Kidney capillary endothelial cell (primary cell): ENCODE measurements at regions not wholly inside any gene's neighbourhood (a gene's known extent, or its start where the extent isn't known, plus 50 kb on each side); places are given as distances from the start of the nearest gene placed in this dataset.
"Not testable (repeated sequence)": the region's sequence is repeated elsewhere in the genome, so short reads cannot be mapped to it uniquely, and the experiment has no call there.

Experiments
- DNase-seq: peaks from one replicate; pipeline ENCODE4 v3.0.0-alpha.2; 2018; ENCODE audit warnings: low spot score

DNA sequence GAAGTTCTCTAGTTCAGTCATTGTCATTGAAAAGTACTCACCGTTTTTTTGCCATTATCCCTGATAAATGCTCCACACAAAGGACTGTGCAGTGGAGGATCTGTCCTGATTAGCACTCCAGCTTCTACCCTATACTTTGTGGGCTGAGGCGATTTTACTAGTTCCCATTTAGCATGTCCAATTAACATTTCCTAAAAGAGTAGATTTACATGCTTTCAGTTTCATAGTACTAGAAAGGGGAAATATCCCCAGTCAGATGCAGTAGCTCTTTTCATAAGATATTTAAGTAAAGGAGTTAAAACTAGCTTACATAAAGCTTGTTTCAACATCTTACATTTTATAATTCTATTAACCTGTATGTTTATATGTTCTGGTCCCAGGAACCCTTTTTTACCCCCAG, 144.9 kb upstream of the APOOL start:
- DNase-seq: not testable (repeated sequence)

DNA sequence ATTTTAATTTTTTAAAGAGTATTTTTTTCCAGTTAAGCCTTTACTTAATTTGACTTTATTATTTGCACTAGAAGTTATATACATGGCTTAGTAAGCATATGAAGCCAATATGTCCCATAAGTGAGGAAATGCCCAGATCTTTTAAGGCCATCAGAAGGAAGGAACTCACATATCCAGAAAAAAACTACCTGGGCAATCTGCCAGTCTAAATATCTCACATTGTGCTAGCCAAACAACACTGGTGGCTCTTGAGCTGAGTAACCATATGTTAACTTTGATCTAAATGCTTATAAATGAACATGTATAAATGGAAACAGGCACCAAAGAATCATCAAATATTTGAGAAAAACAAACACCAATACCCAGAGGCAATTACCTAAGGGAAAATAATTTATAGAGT, 138.6 kb upstream of the APOOL start:
- no peak for DNase-seq

GRCh38 chrX:84870281-84870680, 133.4 kb upstream of the APOOL start:
- DNase-seq: not testable (repeated sequence)

DNA sequence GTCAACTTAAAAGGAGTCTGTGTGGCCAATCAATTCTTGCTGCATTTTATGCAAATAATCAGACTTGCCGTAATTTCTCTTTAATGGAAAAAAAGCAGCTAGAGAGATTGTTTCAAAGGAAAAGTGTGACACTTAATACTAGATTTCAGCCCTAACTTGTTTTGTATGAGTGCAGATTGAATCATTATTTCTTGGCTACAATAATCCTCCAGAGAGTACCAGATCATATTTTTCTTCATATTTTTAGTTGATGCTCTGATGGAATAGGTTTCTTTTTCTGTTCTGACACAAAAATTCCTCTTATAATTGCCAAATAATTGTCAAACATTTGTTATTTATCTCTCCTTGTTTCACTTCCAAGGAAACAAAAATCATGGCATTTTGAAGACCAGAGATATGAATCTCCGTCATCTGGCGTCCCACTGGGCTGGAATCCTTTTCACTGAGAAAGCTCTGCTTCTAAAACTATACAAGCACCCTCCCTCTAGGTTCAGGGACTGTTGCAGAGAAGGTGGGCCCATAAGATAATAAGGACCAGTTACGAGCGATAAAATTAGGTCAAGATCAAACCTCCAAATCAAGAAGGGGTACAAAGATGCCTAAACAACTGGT, 131.4 kb upstream of the APOOL start:
- DNase-seq: not testable (repeated sequence)

DNA sequence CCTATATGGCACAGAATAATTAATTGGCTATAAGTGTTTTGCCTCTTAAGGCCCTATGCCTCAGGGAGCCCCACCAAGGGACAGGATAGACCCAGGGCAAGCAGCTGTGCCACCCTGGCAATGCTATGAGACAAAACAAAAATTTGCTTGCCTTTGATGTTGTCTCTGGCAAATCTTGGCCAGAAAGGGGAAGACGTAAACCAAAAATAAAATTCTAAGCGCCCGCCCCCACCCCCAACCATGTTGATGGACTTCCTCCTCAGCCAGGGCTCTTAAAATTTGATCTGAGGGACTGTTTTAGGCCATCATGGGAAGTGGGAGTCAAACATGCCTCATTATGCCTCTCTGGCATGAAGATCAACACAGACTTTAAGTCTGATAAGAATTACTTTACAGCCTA, 130.5 kb upstream of the APOOL start:
- no peak for DNase-seq

- no peak for DNase-seq
Measured at GRCh38 chrX:84876876-84877275, 126.8 kb upstream of the APOOL start.

- DNase-seq: no peak
Measured at GRCh38 chrX:84893897-84894296, 109.8 kb upstream of the APOOL start.

- DNase-seq: no peak
Measured at GRCh38 chrX:84907324-84907968, 96.2 kb upstream of the APOOL start.

DNA sequence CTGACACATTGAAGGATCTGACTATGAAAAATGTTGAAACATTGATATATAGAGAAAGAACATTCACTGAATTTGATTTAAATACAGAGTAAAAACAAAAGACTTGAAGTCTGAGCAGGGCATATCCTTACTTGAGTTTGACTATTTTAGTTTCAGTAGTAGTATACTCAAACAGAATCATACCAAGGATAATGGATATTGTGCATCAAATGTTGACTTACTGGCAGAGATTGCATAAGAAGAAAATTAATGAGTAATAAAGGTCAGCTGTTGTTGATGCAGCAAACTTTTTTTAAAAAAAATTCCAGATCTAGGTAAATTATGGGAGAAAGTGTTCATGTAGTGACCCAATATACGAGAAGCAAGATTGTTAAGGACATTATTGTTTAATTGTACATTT, 94.5 kb upstream of the APOOL start:
- no peak for DNase-seq

DNA sequence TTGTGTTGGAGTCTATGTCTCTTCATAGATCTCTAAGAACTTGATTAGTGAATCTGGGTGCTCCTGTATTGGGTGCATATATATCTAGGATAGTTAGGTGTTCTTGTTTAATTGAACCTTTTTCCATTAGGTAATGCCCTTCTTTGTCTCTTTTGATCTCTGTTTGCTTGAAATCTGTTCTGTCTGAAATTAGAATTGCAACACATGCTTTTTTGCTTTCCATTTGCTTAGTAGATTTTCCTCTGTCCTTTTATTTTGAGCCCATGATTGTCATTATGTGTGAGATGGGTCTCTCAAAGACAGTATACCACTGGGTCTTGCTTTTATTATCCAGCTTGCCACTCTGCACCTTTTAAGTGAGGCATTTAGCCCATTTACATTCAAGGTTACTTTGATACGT, 79.1 kb upstream of the APOOL start:
- no peak for DNase-seq

GRCh38 chrX:84932814-84933213, 70.9 kb upstream of the APOOL start:
- DNase-seq: no peak

- no peak for DNase-seq
Measured at GRCh38 chrX:84933956-84934556, 69.6 kb upstream of the APOOL start.
